ENCODE measurements at regions not wholly inside any gene's neighbourhood (a gene's known extent, or its start where the extent isn't known, plus 50 kb on each side); places are given as distances from the start of the nearest gene placed in this dataset.

DNA sequence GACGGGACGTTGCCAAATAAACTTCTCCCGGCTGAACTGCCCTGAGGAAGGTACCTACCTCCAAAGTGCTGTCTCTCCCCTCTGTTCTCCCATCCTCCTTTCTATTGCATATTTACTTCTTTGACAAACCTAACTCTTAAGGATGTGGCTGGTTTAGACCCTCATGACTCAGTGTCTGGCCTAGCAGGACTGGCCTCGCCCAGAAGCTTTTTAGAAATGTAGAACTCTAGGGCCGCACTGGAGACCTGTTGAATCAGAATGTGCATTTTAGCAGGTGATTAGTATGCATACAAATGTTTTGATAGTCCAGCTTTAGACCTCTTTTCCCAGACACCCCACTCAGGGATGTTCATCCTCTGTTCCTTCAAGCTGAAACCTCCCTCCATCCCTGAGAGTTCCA lies 335.9 kb downstream of the PIK3R1 start:
- Histone ChIP-seq H3K9me3 (ENCODE audit: control insufficient read depth, low read length) (no peaks in the 10 kb centered on the region), H3K4me1 (ENCODE audit: control insufficient read depth, insufficient read depth, low read length) (no peaks in the 10 kb centered on the region), H3K36me3 (ENCODE audit: control insufficient read depth, insufficient read depth, low read length) (no peaks in the 10 kb centered on the region), H3K27me3 (ENCODE audit: control insufficient read depth, insufficient read depth, low read length, poor library complexity, severe bottlenecking) (no peaks in the 10 kb centered on the region), H3K4me3 (ENCODE audit: low read length) (no peak overlapping the region), H3K9ac (ENCODE audit: extremely low read depth, low read length, poor library complexity, severe bottlenecking) (no peak overlapping the region), H3K27ac (ENCODE audit: low read depth, low read length) (no peak overlapping the region)
- H3K9me3 Mint-ChIP-seq = no peaks in the 10 kb centered on the region
- TF ChIP-seq, protein P1, sequence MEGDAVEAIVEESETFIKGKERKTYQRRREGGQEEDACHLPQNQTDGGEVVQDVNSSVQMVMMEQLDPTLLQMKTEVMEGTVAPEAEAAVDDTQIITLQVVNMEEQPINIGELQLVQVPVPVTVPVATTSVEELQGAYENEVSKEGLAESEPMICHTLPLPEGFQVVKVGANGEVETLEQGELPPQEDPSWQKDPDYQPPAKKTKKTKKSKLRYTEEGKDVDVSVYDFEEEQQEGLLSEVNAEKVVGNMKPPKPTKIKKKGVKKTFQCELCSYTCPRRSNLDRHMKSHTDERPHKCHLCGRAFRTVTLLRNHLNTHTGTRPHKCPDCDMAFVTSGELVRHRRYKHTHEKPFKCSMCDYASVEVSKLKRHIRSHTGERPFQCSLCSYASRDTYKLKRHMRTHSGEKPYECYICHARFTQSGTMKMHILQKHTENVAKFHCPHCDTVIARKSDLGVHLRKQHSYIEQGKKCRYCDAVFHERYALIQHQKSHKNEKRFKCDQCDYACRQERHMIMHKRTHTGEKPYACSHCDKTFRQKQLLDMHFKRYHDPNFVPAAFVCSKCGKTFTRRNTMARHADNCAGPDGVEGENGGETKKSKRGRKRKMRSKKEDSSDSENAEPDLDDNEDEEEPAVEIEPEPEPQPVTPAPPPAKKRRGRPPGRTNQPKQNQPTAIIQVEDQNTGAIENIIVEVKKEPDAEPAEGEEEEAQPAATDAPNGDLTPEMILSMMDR (conservative IDR thresholded peaks at IDR 0.05) = no peak
- no peaks in the 10 kb centered on the region for H3K27me3 Mint-ChIP-seq (ENCODE audit: insufficient read depth)
- H3K4me3 Mint-ChIP-seq = no peak overlapping the region
- no peaks in the 10 kb centered on the region for H3K36me3 Mint-ChIP-seq (ENCODE audit: low read depth)
- H3K4me1 Mint-ChIP-seq = no peaks in the 10 kb centered on the region
- DNase-seq = no peak
- no peak overlapping the region for H3K27ac Mint-ChIP-seq
- 70 to 74% methylated on average over 4 to 5 of the region's 5 CpGs for WGBS, 2 experiments (ENCODE audit: insufficient coverage in 1 of 2, insufficient read length in 1 of 2)

DNA sequence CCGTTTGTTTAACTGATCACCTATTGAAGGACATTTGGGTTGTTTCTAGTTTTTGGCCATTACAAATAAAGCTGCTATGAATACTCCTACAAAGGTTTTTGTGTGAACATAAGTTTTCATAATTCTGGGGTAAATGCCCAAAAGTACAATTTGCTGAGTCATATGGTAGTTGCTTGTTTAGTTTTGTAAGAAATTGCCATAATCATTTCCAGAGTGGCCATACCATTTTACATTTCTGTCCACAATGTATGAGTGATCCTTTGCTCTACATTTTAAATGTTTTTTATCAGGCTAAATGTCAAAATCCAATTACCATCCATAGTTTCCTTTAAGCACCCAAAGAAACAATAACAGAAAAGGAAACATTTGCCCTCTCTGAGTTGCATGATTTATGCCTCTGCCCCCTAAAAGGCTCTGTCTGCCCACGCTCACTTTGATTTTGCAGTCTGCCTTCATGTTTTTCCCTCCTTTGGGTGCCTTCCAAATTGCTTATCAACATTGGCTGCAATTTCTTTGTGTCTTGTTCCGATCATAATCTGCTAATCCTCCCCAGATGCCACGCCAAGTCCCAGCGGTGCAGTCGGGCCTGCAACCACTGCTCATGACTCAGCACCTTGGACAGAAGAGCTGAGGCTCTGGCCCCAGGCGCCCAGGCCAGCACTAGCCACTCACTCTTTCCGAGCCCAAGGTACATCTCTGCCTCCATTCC lies 339.2 kb downstream of the PIK3R1 start:
- H3K4me1 ChIP-seq (ENCODE audit: control insufficient read depth, insufficient read depth, low read length) = no peaks in the 10 kb centered on the region
- Mint-ChIP-seq H3K27ac (no peak overlapping the region), H3K27me3 (ENCODE audit: insufficient read depth) (no peaks in the 10 kb centered on the region), H3K4me3 (no peak overlapping the region), H3K4me1 (no peaks in the 10 kb centered on the region), H3K9me3 (no peaks in the 10 kb centered on the region), H3K36me3 (ENCODE audit: low read depth) (no peaks in the 10 kb centered on the region)
- H3K27me3 ChIP-seq (ENCODE audit: control insufficient read depth, insufficient read depth, low read length, poor library complexity, severe bottlenecking) = no peaks in the 10 kb centered on the region
- WGBS, 2 experiments (ENCODE audit: insufficient coverage in 1 of 2, insufficient read length in 1 of 2) = 79 to 89% methylated on average over 5 to 8 of the region's 8 CpGs
- no peak overlapping the region for H3K9ac ChIP-seq (ENCODE audit: extremely low read depth, low read length, poor library complexity, severe bottlenecking)
- peaks cover 6% of the 10 kb centered on the region for H3K9me3 ChIP-seq (ENCODE audit: control insufficient read depth, low read length)
- DNase-seq = peak; percentile 66
- H3K36me3 ChIP-seq (ENCODE audit: control insufficient read depth, insufficient read depth, low read length) = no peaks in the 10 kb centered on the region
- H3K4me3 ChIP-seq (ENCODE audit: low read length) = no peak overlapping the region
- TF ChIP-seq, protein P1 (conservative IDR thresholded peaks at IDR 0.05) = no peak
- H3K27ac ChIP-seq (ENCODE audit: low read depth, low read length) = no peak overlapping the region

GRCh38 chr5:68555907-68556681 lies 340.5 kb downstream of the PIK3R1 start:
- H3K36me3 ChIP-seq (ENCODE audit: control insufficient read depth, insufficient read depth, low read length) = no peaks in the 10 kb centered on the region
- no peak overlapping the region for H3K4me3 ChIP-seq (ENCODE audit: low read length)
- TF ChIP-seq, protein P1 (conservative IDR thresholded peaks at IDR 0.05) = no peak
- H3K9ac ChIP-seq (ENCODE audit: extremely low read depth, low read length, poor library complexity, severe bottlenecking) = no peak overlapping the region
- Mint-ChIP-seq H3K4me3 (no peak overlapping the region), H3K9me3 (no peaks in the 10 kb centered on the region), H3K4me1 (no peaks in the 10 kb centered on the region), H3K27me3 (ENCODE audit: insufficient read depth) (no peaks in the 10 kb centered on the region), H3K36me3 (ENCODE audit: low read depth) (no peaks in the 10 kb centered on the region), H3K27ac (no peak overlapping the region)
- WGBS, 2 experiments (ENCODE audit: insufficient coverage in 1 of 2, insufficient read length in 1 of 2) = 89 to 93% methylated on average over 5 to 6 of the region's 6 CpGs
- DNase-seq = no peak
- no peaks in the 10 kb centered on the region for H3K27me3 ChIP-seq (ENCODE audit: control insufficient read depth, insufficient read depth, low read length, poor library complexity, severe bottlenecking)
- no peaks in the 10 kb centered on the region for H3K4me1 ChIP-seq (ENCODE audit: control insufficient read depth, insufficient read depth, low read length)
- no peak overlapping the region for H3K27ac ChIP-seq (ENCODE audit: low read depth, low read length)
- peaks cover 6% of the 10 kb centered on the region for H3K9me3 ChIP-seq (ENCODE audit: control insufficient read depth, low read length)
